ENCODE measurements at regions not wholly inside any gene's neighbourhood (a gene's known extent, or its start where the extent isn't known, plus 50 kb on each side); places are given as distances from the start of the nearest gene placed in this dataset.
"Not testable (repeated sequence)": the region's sequence is repeated elsewhere in the genome, so short reads cannot be mapped to it uniquely, and the experiment has no call there.

- Mint-ChIP-seq H3K4me3 (no peak overlapping the region), H3K4me1 (no peaks in the 10 kb centered on the region), H3K27ac (no peak overlapping the region), H3K27me3 (no peaks in the 10 kb centered on the region), H3K36me3 (ENCODE audit: low read depth) (no peaks in the 10 kb centered on the region), H3K9me3 (peaks cover 14% of the 10 kb centered on the region)
- no peak for ATAC-seq (ENCODE audit: low read depth)
- TF ChIP-seq, protein P1, sequence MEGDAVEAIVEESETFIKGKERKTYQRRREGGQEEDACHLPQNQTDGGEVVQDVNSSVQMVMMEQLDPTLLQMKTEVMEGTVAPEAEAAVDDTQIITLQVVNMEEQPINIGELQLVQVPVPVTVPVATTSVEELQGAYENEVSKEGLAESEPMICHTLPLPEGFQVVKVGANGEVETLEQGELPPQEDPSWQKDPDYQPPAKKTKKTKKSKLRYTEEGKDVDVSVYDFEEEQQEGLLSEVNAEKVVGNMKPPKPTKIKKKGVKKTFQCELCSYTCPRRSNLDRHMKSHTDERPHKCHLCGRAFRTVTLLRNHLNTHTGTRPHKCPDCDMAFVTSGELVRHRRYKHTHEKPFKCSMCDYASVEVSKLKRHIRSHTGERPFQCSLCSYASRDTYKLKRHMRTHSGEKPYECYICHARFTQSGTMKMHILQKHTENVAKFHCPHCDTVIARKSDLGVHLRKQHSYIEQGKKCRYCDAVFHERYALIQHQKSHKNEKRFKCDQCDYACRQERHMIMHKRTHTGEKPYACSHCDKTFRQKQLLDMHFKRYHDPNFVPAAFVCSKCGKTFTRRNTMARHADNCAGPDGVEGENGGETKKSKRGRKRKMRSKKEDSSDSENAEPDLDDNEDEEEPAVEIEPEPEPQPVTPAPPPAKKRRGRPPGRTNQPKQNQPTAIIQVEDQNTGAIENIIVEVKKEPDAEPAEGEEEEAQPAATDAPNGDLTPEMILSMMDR (IDR thresholded peaks at IDR 0.05) = no peak
- intact Hi-C loops (cut with micrococcal nuclease) = no loop called here
- CTCF ChIA-PET = no interaction called here
- DNase-seq = no peak
- POLR2A ChIA-PET = no interaction called here
Observed at GRCh38 chr4:45425135-45425534, 698.7 kb downstream of the GABRG1 start.

DNA sequence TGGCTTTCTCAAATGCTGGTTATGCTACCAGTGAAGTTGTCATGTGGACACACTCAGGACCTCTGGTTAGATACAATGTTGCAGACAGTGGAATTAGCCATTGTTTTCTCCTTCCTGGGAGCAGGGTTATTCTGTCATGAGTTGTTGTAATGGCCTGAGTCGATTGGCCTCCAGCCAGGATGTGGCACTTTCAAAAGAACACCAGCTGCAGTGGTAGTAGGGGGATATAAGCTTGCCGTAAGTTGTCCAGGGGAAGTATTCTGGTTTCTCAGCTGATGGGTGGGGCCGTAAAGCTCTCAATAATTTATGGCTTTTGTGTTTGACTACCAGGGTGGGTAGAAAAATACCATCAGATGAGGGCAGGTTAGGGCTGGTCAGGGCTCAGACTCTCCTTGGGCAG is 697.5 kb upstream of the GNPDA2 start:
- H3K27ac Mint-ChIP-seq = no peak overlapping the region
- ChIA-PET POLR2A (no interaction called here), CTCF (no interaction called here)
- H3K36me3 Mint-ChIP-seq (ENCODE audit: low read depth) = no peaks in the 10 kb centered on the region
- ATAC-seq (ENCODE audit: low read depth) (no peak), DNase-seq (no peak)
- peaks cover 14% of the 10 kb centered on the region for H3K9me3 Mint-ChIP-seq
- intact Hi-C loops (cut with micrococcal nuclease) = no loop called here
- TF ChIP-seq, protein P1 (IDR thresholded peaks at IDR 0.05) = no peak
- H3K4me1 Mint-ChIP-seq = no peaks in the 10 kb centered on the region
- H3K4me3 Mint-ChIP-seq = no peak overlapping the region
- H3K27me3 Mint-ChIP-seq = no peaks in the 10 kb centered on the region

DNA sequence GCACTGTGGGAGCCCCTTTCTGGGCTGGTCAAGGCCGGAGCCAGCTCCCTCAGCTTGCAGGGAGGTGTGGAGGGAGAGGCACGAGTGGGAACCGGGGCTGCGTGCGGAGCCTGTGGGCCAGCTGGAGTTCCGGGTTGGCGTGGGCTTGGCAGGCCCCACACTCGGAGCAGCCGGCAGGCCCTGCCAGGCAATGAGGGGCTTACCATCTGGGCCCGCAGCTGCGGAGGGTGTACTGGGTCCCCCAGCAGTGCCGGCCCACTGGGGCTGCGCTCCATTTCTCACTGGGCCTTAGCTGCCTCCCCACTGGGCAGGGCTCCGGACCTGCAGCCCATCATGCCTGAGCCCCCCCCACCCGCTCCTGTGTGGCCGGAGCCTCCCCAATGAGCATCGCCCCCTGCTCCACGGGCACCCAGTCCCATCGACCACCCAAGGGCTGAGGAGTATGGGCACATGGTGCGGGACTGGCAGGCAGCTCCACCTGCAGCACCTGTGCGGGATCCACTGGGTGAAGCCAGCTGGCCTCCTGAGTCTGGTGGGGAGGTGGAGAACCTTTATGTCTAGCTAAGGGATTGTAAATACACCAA is 693.8 kb upstream of the GNPDA2 start:
- intact Hi-C loops (cut with micrococcal nuclease); H3K36me3 Mint-ChIP-seq (ENCODE audit: low read depth); ATAC-seq (ENCODE audit: low read depth); H3K4me1 Mint-ChIP-seq; POLR2A ChIA-PET; CTCF ChIA-PET; H3K27me3 Mint-ChIP-seq; H3K9me3 Mint-ChIP-seq; H3K4me3 Mint-ChIP-seq; H3K27ac Mint-ChIP-seq; DNase-seq: not testable (repeated sequence)

GRCh38 chr4:45410701-45411210 is 684.4 kb upstream of the GNPDA2 start:
- CTCF ChIA-PET = no interaction called here
- no peak overlapping the region for H3K4me3 Mint-ChIP-seq
- TF ChIP-seq, protein P1 (IDR thresholded peaks at IDR 0.05) = no peak

GRCh38 chr4:45409536-45409935 is 683.2 kb upstream of the GNPDA2 start:
- Mint-ChIP-seq H3K27me3 (no peaks in the 10 kb centered on the region), H3K4me3 (no peak overlapping the region), H3K27ac (no peak overlapping the region), H3K36me3 (ENCODE audit: low read depth) (no peaks in the 10 kb centered on the region), H3K9me3 (no peaks in the 10 kb centered on the region), H3K4me1 (no peaks in the 10 kb centered on the region)
- ChIA-PET CTCF (no interaction called here), POLR2A (no interaction called here)
- ATAC-seq (ENCODE audit: low read depth) (no peak), DNase-seq (no peak)
- TF ChIP-seq, protein P1 (IDR thresholded peaks at IDR 0.05) = no peak
- intact Hi-C loops (cut with micrococcal nuclease) = no loop called here

More at GRCh38 chr4:45410701-45411210, 684.4 kb upstream of the GNPDA2 start:
- intact Hi-C loops (cut with micrococcal nuclease) = no loop called here
- Mint-ChIP-seq H3K27me3 (no peaks in the 10 kb centered on the region), H3K4me1 (no peaks in the 10 kb centered on the region), H3K36me3 (ENCODE audit: low read depth) (no peaks in the 10 kb centered on the region), H3K27ac (no peak overlapping the region), H3K9me3 (no peaks in the 10 kb centered on the region)
- POLR2A ChIA-PET = no interaction called here
- DNase-seq (no peak), ATAC-seq (ENCODE audit: low read depth) (no peak)

GRCh38 chr4:45408996-45409395 is 682.6 kb upstream of the GNPDA2 start:
- intact Hi-C loops (cut with micrococcal nuclease) = no loop called here
- H3K36me3 Mint-ChIP-seq (ENCODE audit: low read depth) = no peaks in the 10 kb centered on the region
- no peak overlapping the region for H3K4me3 Mint-ChIP-seq
- ATAC-seq (ENCODE audit: low read depth) (no peak), DNase-seq (no peak)
- H3K4me1 Mint-ChIP-seq = no peaks in the 10 kb centered on the region
- H3K27ac Mint-ChIP-seq = no peak overlapping the region
- ChIA-PET POLR2A (no interaction called here), CTCF (no interaction called here)
- H3K27me3 Mint-ChIP-seq = no peaks in the 10 kb centered on the region
- H3K9me3 Mint-ChIP-seq = no peaks in the 10 kb centered on the region
- TF ChIP-seq, protein P1 (IDR thresholded peaks at IDR 0.05) = no peak
